GM19372 (cell line): ENCODE measurements at regions not wholly inside any gene's neighbourhood (a gene's known extent, or its start where the extent isn't known, plus 50 kb on each side); places are given as distances from the start of the nearest gene placed in this dataset.

ENCODE experiments used
- ATAC-seq: cut with Tn5 transposase; IDR thresholded peaks from one replicate; pipeline ENCODE4 v1.9.1; 2021; ENCODE audit warnings: mild to moderate bottlenecking, low read depth, moderate library complexity; ENCODE audit not compliant: unreplicated experiment

- ATAC-seq, result no peak
Observed at GRCh38 chr4:36779601-36780000, 464.9 kb upstream of the NWD2 start.

- no peak for ATAC-seq
Observed at GRCh38 chr4:36785973-36786372, 458.6 kb upstream of the NWD2 start.

GRCh38 chr4:36786519-36786918, 458.0 kb upstream of the NWD2 start:
- ATAC-seq, result no peak

- no peak for ATAC-seq
Observed at GRCh38 chr4:36794716-36795115, 449.8 kb upstream of the NWD2 start.

GRCh38 chr4:36812149-36812548, 432.4 kb upstream of the NWD2 start:
- ATAC-seq, result no peak

GRCh38 chr4:36815536-36815935, 429.0 kb upstream of the NWD2 start:
- ATAC-seq, result no peak

GRCh38 chr4:36823199-36823967, 421.2 kb upstream of the NWD2 start:
- ATAC-seq, result no peak

GRCh38 chr4:36824682-36825081, 419.9 kb upstream of the NWD2 start:
- no peak for ATAC-seq

- no peak for ATAC-seq
Observed at GRCh38 chr4:36835246-36835645, 409.3 kb upstream of the NWD2 start.

GRCh38 chr4:36841583-36842326, 402.8 kb upstream of the NWD2 start:
- ATAC-seq, result no peak

GRCh38 chr4:36844448-36844847, 400.1 kb upstream of the NWD2 start:
- ATAC-seq, result no peak

- ATAC-seq, result no peak
Observed at GRCh38 chr4:36852856-36853255, 391.7 kb upstream of the NWD2 start.

- no peak for ATAC-seq
Observed at GRCh38 chr4:36854554-36854953, 390.0 kb upstream of the NWD2 start.

GRCh38 chr4:36863601-36864000, 380.9 kb upstream of the NWD2 start:
- ATAC-seq, result no peak

- ATAC-seq, result no peak
Observed at GRCh38 chr4:36870121-36870520, 374.4 kb upstream of the NWD2 start.

- no peak for ATAC-seq
Observed at GRCh38 chr4:36872679-36873078, 371.9 kb upstream of the NWD2 start.

- ATAC-seq, result no peak
Observed at GRCh38 chr4:36884151-36884550, 360.4 kb upstream of the NWD2 start.

- ATAC-seq, result no peak
Observed at GRCh38 chr4:36891971-36892370, 352.6 kb upstream of the NWD2 start.

- no peak for ATAC-seq
Observed at GRCh38 chr4:36900446-36900987, 344.0 kb upstream of the NWD2 start.

GRCh38 chr4:36904823-36905222, 339.7 kb upstream of the NWD2 start:
- no peak for ATAC-seq

GRCh38 chr4:36914106-36914505, 330.4 kb upstream of the NWD2 start:
- no peak for ATAC-seq

GRCh38 chr4:36915717-36916116, 328.8 kb upstream of the NWD2 start:
- ATAC-seq, result no peak
